GM12864 (cell line): ENCODE measurements at regions not wholly inside any gene's neighbourhood (a gene's known extent, or its start where the extent isn't known, plus 50 kb on each side); places are given as distances from the start of the nearest gene placed in this dataset.
"Not testable (repeated sequence)": the region's sequence is repeated elsewhere in the genome, so short reads cannot be mapped to it uniquely, and the experiment has no call there.

Experiments
- DNase-seq: peaks from one replicate; pipeline ENCODE4 v3.0.0-alpha.2; 2011; ENCODE audit warnings: low read depth
- H3K4me3 ChIP-seq: 2 replicates; pipeline ENCODE4 v1.5.1; 2011; ENCODE audit warnings: mild to moderate bottlenecking, low read depth, low read length, control low read depth
- CTCF ChIP-seq: IDR thresholded peaks from 2 replicates; pipeline ENCODE4 v1.5.1; 2011; ENCODE audit warnings: low read depth, mild to moderate bottlenecking, moderate library complexity, low read length, control low read depth, inconsistent platforms; ENCODE audit errors: missing control alignments

GRCh38 chr9:108265065-108265464 lies 590.7 kb downstream of the ACTL7B start:
- DNase-seq, result no peak
- no peak for TF ChIP-seq CTCF
- no peak overlapping the region for H3K4me3 ChIP-seq

GRCh38 chr9:108264093-108264492 lies 591.7 kb downstream of the ACTL7B start:
- no peak for TF ChIP-seq CTCF
- no peak overlapping the region for H3K4me3 ChIP-seq
- no peak for DNase-seq

GRCh38 chr9:108262836-108263235 lies 593.0 kb downstream of the ACTL7B start:
- H3K4me3 ChIP-seq, result no peak overlapping the region
- no peak for DNase-seq
- no peak for TF ChIP-seq CTCF

- DNase-seq, result no peak
- no peak for TF ChIP-seq CTCF
- no peak overlapping the region for H3K4me3 ChIP-seq
Measured at GRCh38 chr9:108259917-108260675, 595.7 kb downstream of the ACTL7B start.

- no peak for DNase-seq
- no peak overlapping the region for H3K4me3 ChIP-seq
- no peak for TF ChIP-seq CTCF
Measured at GRCh38 chr9:108258640-108259039, 597.1 kb downstream of the ACTL7B start.

GRCh38 chr9:108257382-108257781 lies 598.4 kb downstream of the ACTL7B start:
- no peak for TF ChIP-seq CTCF
- DNase-seq, result no peak
- H3K4me3 ChIP-seq, result no peak overlapping the region

GRCh38 chr9:108254236-108254635 lies 601.5 kb downstream of the ACTL7B start:
- no peak for TF ChIP-seq CTCF

GRCh38 chr9:108247391-108247790 lies 608.4 kb downstream of the ACTL7B start:
- DNase-seq, H3K4me3 ChIP-seq: not testable (repeated sequence)

More at GRCh38 chr9:108254236-108254635, 601.5 kb downstream of the ACTL7B start:
- H3K4me3 ChIP-seq, result no peak overlapping the region
- no peak for DNase-seq
